GM21367 (cell line): ENCODE measurements at regions not wholly inside any gene's neighbourhood (a gene's known extent, or its start where the extent isn't known, plus 50 kb on each side); places are given as distances from the start of the nearest gene placed in this dataset.

Experiments
- ATAC-seq: cut with Tn5 transposase; IDR thresholded peaks from one replicate; pipeline ENCODE4 v1.9.1; 2021; ENCODE audit not compliant: unreplicated experiment

- ATAC-seq: no peak
Measured at GRCh38 chr3:180282386-180282785, 245.6 kb upstream of the PEX5L start.

GRCh38 chr3:180283251-180283650 lies 246.5 kb upstream of the PEX5L start:
- ATAC-seq: no peak

- no peak for ATAC-seq
Measured at GRCh38 chr3:180284331-180285110, 247.8 kb upstream of the PEX5L start.

DNA sequence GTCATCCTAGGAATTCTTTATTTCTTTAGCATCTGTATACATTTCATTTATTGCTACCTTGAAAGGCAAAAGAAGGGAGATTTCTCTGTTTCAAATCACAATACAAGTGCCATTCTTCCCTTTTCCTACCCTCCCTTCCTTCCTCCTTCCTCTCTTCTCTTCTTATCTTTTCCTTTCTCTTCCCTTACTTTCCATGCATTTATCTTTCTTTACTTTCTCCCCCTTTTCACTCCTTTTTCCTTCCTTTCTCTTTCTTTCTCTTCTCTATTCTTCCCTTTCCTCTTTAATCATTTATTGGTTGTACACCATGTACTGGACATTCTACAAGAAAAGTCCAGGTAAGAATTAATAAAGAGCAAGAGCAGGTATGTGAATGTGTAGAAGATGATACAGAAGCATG lies 251.0 kb upstream of the PEX5L start:
- ATAC-seq: no peak

GRCh38 chr3:180288816-180289215 lies 252.1 kb upstream of the PEX5L start:
- no peak for ATAC-seq

GRCh38 chr3:180290300-180290699 lies 253.6 kb upstream of the PEX5L start:
- no peak for ATAC-seq

- ATAC-seq: no peak
Measured at GRCh38 chr3:180294282-180295027, 257.7 kb upstream of the PEX5L start.

GRCh38 chr3:180295811-180296210 lies 259.1 kb upstream of the PEX5L start:
- ATAC-seq: no peak

GRCh38 chr3:180296971-180297370 lies 260.2 kb upstream of the PEX5L start:
- no peak for ATAC-seq

DNA sequence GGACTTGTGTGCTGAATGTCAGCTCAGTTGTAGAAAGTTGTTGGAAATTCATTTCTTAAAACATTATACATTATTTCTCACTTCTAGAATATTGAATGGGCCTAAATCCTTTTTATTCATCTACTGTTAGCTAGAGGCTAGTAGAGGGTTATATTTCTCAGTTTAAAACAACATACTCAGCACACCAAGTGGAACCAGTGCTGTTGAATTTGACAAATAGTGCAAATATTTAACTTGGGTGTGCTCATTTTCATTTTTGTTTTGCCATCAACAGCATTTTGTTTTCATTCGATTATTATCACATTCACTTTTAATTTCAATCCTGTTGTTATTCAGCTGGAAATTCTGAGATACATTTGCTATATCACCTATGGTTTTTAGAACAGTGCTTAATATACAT lies 269.4 kb upstream of the PEX5L start:
- no peak for ATAC-seq

DNA sequence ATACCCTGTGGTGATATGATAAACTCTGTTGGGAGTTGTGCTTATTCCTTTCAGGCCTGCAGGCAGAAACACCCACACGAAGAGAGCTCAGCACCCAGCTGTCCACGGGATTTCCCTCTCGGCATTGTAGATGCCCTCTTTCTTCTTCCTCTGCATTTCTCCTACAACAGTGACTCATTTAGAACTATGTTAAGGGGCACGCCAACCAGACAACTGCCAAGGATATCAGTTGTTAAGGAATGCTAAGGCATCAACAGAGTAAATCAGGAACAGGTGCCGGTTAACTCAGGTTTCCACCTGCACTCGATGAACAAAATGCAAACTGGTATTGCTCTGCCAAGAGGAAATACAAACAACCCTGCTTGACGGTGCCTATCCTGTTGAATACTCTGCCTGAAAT lies 270.0 kb upstream of the PEX5L start:
- no peak for ATAC-seq

- ATAC-seq: no peak
Measured at GRCh38 chr3:180311242-180311641, 274.5 kb upstream of the PEX5L start.

- no peak for ATAC-seq
Measured at GRCh38 chr3:180316321-180316720, 279.6 kb upstream of the PEX5L start.

DNA sequence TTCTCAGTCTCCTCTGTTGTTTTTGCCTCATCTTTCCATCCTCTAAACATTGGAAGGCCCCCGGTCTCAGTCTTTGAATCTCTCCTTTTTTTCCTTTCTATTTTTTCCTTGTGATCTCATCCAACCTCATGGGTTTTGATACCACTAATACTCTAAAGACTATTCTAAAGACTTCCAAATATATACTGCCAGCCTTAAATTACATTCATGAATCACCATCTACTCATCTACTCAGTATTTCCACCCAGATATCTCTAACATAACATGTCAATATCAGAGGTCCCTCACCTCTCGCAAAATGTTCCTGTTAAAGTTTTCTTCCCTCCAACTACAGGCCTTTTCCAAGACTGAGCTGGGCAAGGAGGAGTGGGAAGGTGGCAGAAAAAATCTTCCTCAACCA lies 282.5 kb upstream of the TTC14 start:
- ATAC-seq: no peak

- no peak for ATAC-seq
Measured at GRCh38 chr3:180320631-180321030, 281.3 kb upstream of the TTC14 start.

DNA sequence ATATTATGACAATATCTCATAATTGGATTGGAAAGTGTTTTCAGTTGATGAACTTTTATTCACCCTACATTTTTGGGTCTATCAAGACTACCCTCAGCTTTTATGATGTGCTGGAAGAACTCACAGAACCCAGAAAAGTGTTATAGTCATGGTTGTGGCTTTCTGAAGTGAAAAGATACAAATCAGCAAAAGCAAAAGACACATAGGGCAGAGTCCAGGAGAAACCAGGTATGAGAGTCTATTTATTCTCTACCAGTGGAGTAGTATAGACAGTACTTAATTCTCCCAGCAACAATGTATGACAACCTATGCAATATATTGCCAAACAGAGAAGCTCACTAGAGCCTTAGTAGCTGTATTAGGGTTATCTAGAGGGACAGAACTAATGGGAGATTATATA lies 280.4 kb upstream of the TTC14 start:
- no peak for ATAC-seq

- ATAC-seq: no peak
Measured at GRCh38 chr3:180322829-180323228, 279.1 kb upstream of the TTC14 start.

DNA sequence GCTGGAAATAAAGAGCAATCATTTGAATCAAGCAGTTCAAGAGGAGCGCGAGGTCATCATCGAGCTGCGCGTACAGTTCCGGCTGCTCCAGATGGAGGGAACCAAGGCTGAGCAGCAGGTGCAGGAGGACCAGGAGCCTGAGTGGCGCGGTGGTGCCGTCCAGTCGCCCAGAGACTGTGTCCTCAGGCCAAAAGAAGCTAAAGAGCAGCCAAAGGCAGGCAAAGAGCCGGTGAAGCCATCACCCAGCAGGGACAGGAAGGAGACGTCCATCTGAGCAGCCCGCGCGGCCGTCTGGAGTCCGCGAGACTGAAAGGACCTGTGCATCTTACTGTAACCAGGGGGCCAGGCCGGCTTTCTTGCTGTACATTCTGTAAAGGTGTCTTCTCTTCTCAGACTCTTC lies 277.2 kb upstream of the TTC14 start:
- ATAC-seq: no peak

DNA sequence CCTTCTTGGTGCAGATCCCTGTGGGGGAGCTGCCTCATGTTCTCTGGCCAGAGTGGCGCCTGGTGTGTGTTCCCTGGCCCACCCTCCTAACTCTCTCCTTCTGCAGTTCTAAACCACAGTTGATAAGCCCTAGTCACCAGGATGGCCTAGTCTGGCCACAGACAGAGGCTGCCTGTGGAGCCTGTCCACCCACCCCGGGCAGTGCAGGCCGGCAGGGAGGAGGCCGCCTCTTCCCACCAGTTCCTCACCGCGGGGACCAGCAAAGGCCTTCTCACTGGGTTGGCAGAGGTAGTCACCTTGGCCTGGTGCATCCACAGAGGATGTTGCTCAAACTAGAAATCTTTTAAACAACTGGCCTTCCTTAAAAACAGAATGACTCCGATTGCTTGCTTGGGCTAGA lies 276.4 kb upstream of the TTC14 start:
- no peak for ATAC-seq

- no peak for ATAC-seq
Measured at GRCh38 chr3:180325958-180326357, 276.0 kb upstream of the TTC14 start.

DNA sequence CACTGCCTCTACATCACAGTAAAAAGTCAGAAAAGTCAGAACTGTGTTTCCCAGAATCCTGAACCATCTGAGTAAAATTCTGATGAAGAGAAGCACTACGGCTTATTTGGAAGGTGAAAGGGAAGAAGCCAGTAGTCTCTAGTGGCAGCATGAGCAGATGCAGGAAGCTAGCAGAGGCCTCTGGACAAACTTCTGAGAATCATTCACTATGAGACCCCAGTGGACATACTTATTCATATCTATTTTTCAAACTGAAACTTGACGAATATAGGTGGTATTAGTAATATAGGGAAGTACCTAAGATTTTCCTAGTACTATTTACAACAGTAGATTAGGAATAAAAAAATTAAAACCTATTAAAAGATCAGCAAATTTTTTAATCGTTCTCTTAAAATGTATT lies 272.8 kb upstream of the TTC14 start:
- peak; percentile 75 for ATAC-seq

- ATAC-seq: no peak
Measured at GRCh38 chr3:180329847-180330246, 272.1 kb upstream of the TTC14 start.

- no peak for ATAC-seq
Measured at GRCh38 chr3:180330440-180330839, 271.5 kb upstream of the TTC14 start.
